ENCODE measurements at regions not wholly inside any gene's neighbourhood (a gene's known extent, or its start where the extent isn't known, plus 50 kb on each side); places are given as distances from the start of the nearest gene placed in this dataset.

GRCh38 chr6:139903411-139904157 lies 529.1 kb upstream of the CITED2 start:
- TF ChIP-seq CTCF (IDR thresholded peaks at IDR 0.05; ENCODE audit: insufficient read depth, low read length, poor library complexity, severe bottlenecking) (no peak), EZH2phosphoT487 (conservative IDR thresholded peaks at IDR 0.05; ENCODE audit: low read length) (no peak)
